ENCODE measurements at regions not wholly inside any gene's neighbourhood (a gene's known extent, or its start where the extent isn't known, plus 50 kb on each side); places are given as distances from the start of the nearest gene placed in this dataset.

DNA sequence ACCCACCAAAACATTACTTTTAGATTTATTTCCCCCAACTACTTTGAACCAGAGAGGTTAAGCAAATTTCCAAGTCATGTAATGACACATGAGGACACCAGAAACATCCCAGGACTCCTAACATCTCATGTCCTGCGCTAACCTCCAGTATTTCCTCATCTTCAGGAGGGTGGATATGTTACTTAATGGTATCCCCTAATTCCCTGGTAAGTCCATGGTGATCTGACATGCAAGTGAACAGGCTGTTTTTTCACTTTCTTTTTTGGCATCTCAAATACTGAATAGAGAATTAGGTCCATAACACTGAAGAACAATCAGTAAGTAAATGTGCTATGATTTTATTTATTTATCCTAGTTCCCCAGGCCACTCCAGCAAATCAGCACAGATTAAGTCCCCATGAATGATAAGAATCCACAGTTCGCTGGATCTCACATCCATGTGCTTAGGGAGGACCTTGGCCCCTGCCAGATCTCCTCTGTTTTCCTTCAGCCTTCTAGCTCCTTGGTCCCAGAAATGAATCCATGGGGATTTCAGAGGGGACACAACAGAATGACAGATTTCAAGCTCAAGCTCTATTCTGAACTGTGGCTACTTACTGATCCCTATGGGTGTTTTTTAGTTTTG lies 334.6 kb downstream of the CDC5L start:
- TF ChIP-seq, protein P1, sequence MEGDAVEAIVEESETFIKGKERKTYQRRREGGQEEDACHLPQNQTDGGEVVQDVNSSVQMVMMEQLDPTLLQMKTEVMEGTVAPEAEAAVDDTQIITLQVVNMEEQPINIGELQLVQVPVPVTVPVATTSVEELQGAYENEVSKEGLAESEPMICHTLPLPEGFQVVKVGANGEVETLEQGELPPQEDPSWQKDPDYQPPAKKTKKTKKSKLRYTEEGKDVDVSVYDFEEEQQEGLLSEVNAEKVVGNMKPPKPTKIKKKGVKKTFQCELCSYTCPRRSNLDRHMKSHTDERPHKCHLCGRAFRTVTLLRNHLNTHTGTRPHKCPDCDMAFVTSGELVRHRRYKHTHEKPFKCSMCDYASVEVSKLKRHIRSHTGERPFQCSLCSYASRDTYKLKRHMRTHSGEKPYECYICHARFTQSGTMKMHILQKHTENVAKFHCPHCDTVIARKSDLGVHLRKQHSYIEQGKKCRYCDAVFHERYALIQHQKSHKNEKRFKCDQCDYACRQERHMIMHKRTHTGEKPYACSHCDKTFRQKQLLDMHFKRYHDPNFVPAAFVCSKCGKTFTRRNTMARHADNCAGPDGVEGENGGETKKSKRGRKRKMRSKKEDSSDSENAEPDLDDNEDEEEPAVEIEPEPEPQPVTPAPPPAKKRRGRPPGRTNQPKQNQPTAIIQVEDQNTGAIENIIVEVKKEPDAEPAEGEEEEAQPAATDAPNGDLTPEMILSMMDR (conservative IDR thresholded peaks at IDR 0.05; ENCODE audit: low read length): no peak
- no peak for TF ChIP-seq EZH2phosphoT487 (IDR thresholded peaks at IDR 0.05; ENCODE audit: borderline replicate concordance)

Data from Loucy (cell line).